ENCODE measurements at regions not wholly inside any gene's neighbourhood (a gene's known extent, or its start where the extent isn't known, plus 50 kb on each side); places are given as distances from the start of the nearest gene placed in this dataset.
"Not testable (repeated sequence)": the region's sequence is repeated elsewhere in the genome, so short reads cannot be mapped to it uniquely, and the experiment has no call there.

- TF ChIP-seq CTCF (conservative IDR thresholded peaks at IDR 0.05; ENCODE audit: low read depth, low read length) (no peak), EZH2phosphoT487 (IDR thresholded peaks at IDR 0.05; ENCODE audit: borderline replicate concordance, low read length) (no peak), EZH2 (IDR thresholded peaks at IDR 0.05; ENCODE audit: low read length, unreplicated experiment) (no peak)
- ATAC-seq: no peak
- H4K20me1 ChIP-seq (ENCODE audit: low read length): no peaks in the 10 kb centered on the region
- CTCF ChIA-PET: interaction anchor here (0.6 kb wide), 1 partner anchor 167 kb away, joined by 3 read pairs; no protein-coding TSS in a partner anchor
- H2AFZ ChIP-seq (ENCODE audit: low read length): no peak overlapping the region
- no peak for DNase-seq
- H3K27ac ChIP-seq (ENCODE audit: low read length): no peak overlapping the region
- H3K27me3 ChIP-seq (ENCODE audit: low read length): no peaks in the 10 kb centered on the region
- no peaks in the 10 kb centered on the region for H3K4me1 ChIP-seq (ENCODE audit: insufficient read depth, low read length)
- no peaks in the 10 kb centered on the region for H3K9me3 ChIP-seq (ENCODE audit: low read length)
- H3K79me2 ChIP-seq (ENCODE audit: low read length): no peaks in the 10 kb centered on the region
- no peak overlapping the region for H3K4me3 ChIP-seq (ENCODE audit: low read length)
- POLR2A ChIA-PET (ENCODE audit: unreplicated experiment): no interaction called here
- H3F3A ChIP-seq (ENCODE audit: low read length, unreplicated experiment): no peaks in the 10 kb centered on the region
- H3K36me3 ChIP-seq (ENCODE audit: low read depth, low read length): no peaks in the 10 kb centered on the region
- intact Hi-C loops (cut with micrococcal nuclease): no loop called here
- no peaks in the 10 kb centered on the region for H3K9me2 ChIP-seq (replicated peaks; ENCODE audit: low read length)
- H3K9ac ChIP-seq (ENCODE audit: low read length): no peak overlapping the region
- no TSS peak for BruUV-seq (replicated peaks)
- no peak overlapping the region for H3K4me2 ChIP-seq (ENCODE audit: low read length)
Observed at GRCh38 chr16:80250381-80250780, 290.4 kb upstream of the DYNLRB2 start.

- H3K27me3 ChIP-seq (ENCODE audit: low read length); H3K9me2 ChIP-seq (replicated peaks; ENCODE audit: low read length); H3K9me3 ChIP-seq (ENCODE audit: low read length); BruUV-seq (replicated peaks); H4K20me1 ChIP-seq (ENCODE audit: low read length); H2AFZ ChIP-seq (ENCODE audit: low read length); H3K27ac ChIP-seq (ENCODE audit: low read length); H3K79me2 ChIP-seq (ENCODE audit: low read length); ATAC-seq; H3K4me3 ChIP-seq (ENCODE audit: low read length); intact Hi-C loops (cut with micrococcal nuclease); H3K9ac ChIP-seq (ENCODE audit: low read length); H3F3A ChIP-seq (ENCODE audit: low read length, unreplicated experiment); H3K4me2 ChIP-seq (ENCODE audit: low read length); POLR2A ChIA-PET (ENCODE audit: unreplicated experiment); DNase-seq; H3K36me3 ChIP-seq (ENCODE audit: low read depth, low read length); H3K4me1 ChIP-seq (ENCODE audit: insufficient read depth, low read length); CTCF ChIA-PET: not testable (repeated sequence)
Observed at GRCh38 chr16:80243303-80243702, 297.5 kb upstream of the DYNLRB2 start.

- H3F3A ChIP-seq (ENCODE audit: low read length, unreplicated experiment); H3K9me2 ChIP-seq (replicated peaks; ENCODE audit: low read length); H3K9ac ChIP-seq (ENCODE audit: low read length); H3K27ac ChIP-seq (ENCODE audit: low read length); CTCF ChIA-PET; H3K9me3 ChIP-seq (ENCODE audit: low read length); H3K79me2 ChIP-seq (ENCODE audit: low read length); H3K4me1 ChIP-seq (ENCODE audit: insufficient read depth, low read length); H3K4me3 ChIP-seq (ENCODE audit: low read length); H3K36me3 ChIP-seq (ENCODE audit: low read depth, low read length); H3K27me3 ChIP-seq (ENCODE audit: low read length); POLR2A ChIA-PET (ENCODE audit: unreplicated experiment); DNase-seq; BruUV-seq (replicated peaks); intact Hi-C loops (cut with micrococcal nuclease); ATAC-seq; H2AFZ ChIP-seq (ENCODE audit: low read length); H3K4me2 ChIP-seq (ENCODE audit: low read length); H4K20me1 ChIP-seq (ENCODE audit: low read length): not testable (repeated sequence)
Observed at GRCh38 chr16:80242279-80242678, 298.5 kb upstream of the DYNLRB2 start.

- Histone ChIP-seq H3K27ac (ENCODE audit: low read length) (no peak overlapping the region), H3F3A (ENCODE audit: low read length, unreplicated experiment) (no peaks in the 10 kb centered on the region), H3K4me2 (ENCODE audit: low read length) (no peak overlapping the region), H2AFZ (ENCODE audit: low read length) (no peak overlapping the region), H4K20me1 (ENCODE audit: low read length) (no peaks in the 10 kb centered on the region), H3K4me1 (ENCODE audit: insufficient read depth, low read length) (no peaks in the 10 kb centered on the region), H3K79me2 (ENCODE audit: low read length) (no peaks in the 10 kb centered on the region), H3K27me3 (ENCODE audit: low read length) (no peaks in the 10 kb centered on the region), H3K9ac (ENCODE audit: low read length) (no peak overlapping the region), H3K4me3 (ENCODE audit: low read length) (no peak overlapping the region), H3K9me3 (ENCODE audit: low read length) (no peaks in the 10 kb centered on the region), H3K9me2 (replicated peaks; ENCODE audit: low read length) (no peaks in the 10 kb centered on the region), H3K36me3 (ENCODE audit: low read depth, low read length) (no peaks in the 10 kb centered on the region)
- no peak for TF ChIP-seq EZH2phosphoT487 (IDR thresholded peaks at IDR 0.05; ENCODE audit: borderline replicate concordance, low read length)
- TF ChIP-seq EZH2 (IDR thresholded peaks at IDR 0.05; ENCODE audit: low read length, unreplicated experiment): no peak
- no peak for TF ChIP-seq CTCF (conservative IDR thresholded peaks at IDR 0.05; ENCODE audit: low read depth, low read length)
- intact Hi-C loops (cut with micrococcal nuclease): no loop called here
- no peak for DNase-seq
- ATAC-seq: no peak
- no TSS peak for BruUV-seq (replicated peaks)
- ChIA-PET CTCF (no interaction called here), POLR2A (ENCODE audit: unreplicated experiment) (no interaction called here)
Observed at GRCh38 chr16:80233097-80233835, 307.5 kb upstream of the DYNLRB2 start.

Measured in PC-3 (cell line).